Activated CD8-positive, alpha-beta T cell treated with anti-CD3 and anti-CD28 coated beads, Interleukin-2, amount 10 ng/mL, durations not matched to agents 7 days and 5 days (primary cell): ENCODE measurements at regions not wholly inside any gene's neighbourhood (a gene's known extent, or its start where the extent isn't known, plus 50 kb on each side); places are given as distances from the start of the nearest gene placed in this dataset.
"Not testable (repeated sequence)": the region's sequence is repeated elsewhere in the genome, so short reads cannot be mapped to it uniquely, and the experiment has no call there.

Experiments
- ATAC-seq: fragments of 150-1000 bp; cut with Tn5 transposase; one replicate; pipeline ENCODE4 v1.10.0; 2021; ENCODE audit warnings: moderate library complexity
- CTCF ChIA-PET: fragments of 350-600 bp; sonication (Branson Sonifier 250); formaldehyde crosslinking; loops from one replicate; lab custom pipeline; 2021; ENCODE audit warnings: antibody characterized with exemption; lab: Charles Lee
- POLR2A ChIA-PET: fragments of 350-600 bp; sonication (Branson Sonifier 250); formaldehyde crosslinking; loops from one replicate; lab custom pipeline; 2021; ENCODE audit warnings: antibody characterized with exemption; lab: Charles Lee
- DNase-seq: peaks from one replicate; pipeline ENCODE4 v3.0.0-alpha.2; 2020
- H3K27ac Mint-ChIP-seq: one replicate; pipeline ENCODE4 v1.8.0; 2021; ENCODE audit warnings: mild to moderate bottlenecking, mixed read lengths
- H3K27me3 Mint-ChIP-seq: one replicate; pipeline ENCODE4 v1.8.0; 2021; ENCODE audit warnings: low read depth, mixed read lengths
- H3K36me3 Mint-ChIP-seq: one replicate; pipeline ENCODE4 v1.8.0; 2021; ENCODE audit warnings: low read depth, mixed read lengths
- H3K4me1 Mint-ChIP-seq: one replicate; pipeline ENCODE4 v1.8.0; 2021; ENCODE audit warnings: low read depth, mixed read lengths
- H3K4me3 Mint-ChIP-seq: one replicate; pipeline ENCODE4 v1.8.0; 2021; ENCODE audit warnings: mild to moderate bottlenecking, mixed read lengths
- H3K9me3 Mint-ChIP-seq: one replicate; pipeline ENCODE4 v1.8.0; 2022; ENCODE audit warnings: mixed read lengths; ENCODE audit not compliant: insufficient read depth

DNA sequence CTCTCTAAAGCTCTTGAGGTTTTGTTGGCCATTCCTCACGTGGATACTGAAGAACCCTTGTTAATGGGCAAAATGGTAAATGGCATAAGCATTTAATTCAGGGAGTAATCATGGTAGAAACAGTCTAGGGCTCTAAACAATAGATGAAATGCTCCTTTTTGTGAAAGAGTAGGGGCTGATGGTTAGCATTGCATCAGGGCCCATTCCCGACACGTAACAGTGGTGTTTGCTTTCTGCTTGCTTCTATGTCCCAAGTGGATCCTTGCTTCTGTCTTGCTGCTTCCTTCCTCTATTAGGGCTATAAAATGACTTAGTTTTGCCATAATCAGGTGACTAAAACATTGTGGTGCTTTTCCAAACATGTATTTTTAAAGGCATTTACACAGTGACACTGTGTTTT lies 230.9 kb upstream of the AFF2 start:
- Mint-ChIP-seq H3K27ac (no peak overlapping the region), H3K9me3 (no peaks in the 10 kb centered on the region), H3K27me3 (no peaks in the 10 kb centered on the region), H3K4me3 (no peak overlapping the region), H3K36me3 (no peaks in the 10 kb centered on the region), H3K4me1 (peaks cover 16% of the 10 kb centered on the region)
- CTCF ChIA-PET = no interaction called here
- DNase-seq (no peak), ATAC-seq (no peak)
- POLR2A ChIA-PET = no interaction called here

DNA sequence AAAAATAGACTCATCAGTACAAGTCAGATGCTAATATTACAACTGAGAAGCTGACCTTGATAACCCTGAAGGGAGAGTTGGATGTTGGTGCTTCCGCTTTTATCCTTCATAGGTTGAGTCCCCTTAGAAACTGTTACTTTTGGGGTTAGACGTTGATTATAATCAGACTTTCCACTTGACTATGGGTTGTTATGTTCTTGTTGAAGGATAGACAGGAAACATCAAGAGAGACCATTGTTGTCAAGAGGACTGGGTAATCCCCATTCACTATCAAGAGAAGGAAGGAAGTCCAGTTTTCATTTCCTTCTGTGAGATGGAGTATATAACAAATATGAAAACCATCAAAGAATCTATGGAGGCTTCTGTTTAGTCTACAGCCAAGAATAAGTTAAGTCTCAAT lies 229.9 kb upstream of the AFF2 start:
- H3K36me3 Mint-ChIP-seq = peaks cover 5% of the 10 kb centered on the region
- no peak for DNase-seq
- no peak overlapping the region for H3K27ac Mint-ChIP-seq
- H3K9me3 Mint-ChIP-seq = no peaks in the 10 kb centered on the region
- ChIA-PET CTCF (no interaction called here), POLR2A (no interaction called here)
- ATAC-seq = peak; percentile 39
- no peaks in the 10 kb centered on the region for H3K27me3 Mint-ChIP-seq
- peaks cover 16% of the 10 kb centered on the region for H3K4me1 Mint-ChIP-seq
- H3K4me3 Mint-ChIP-seq = no peak overlapping the region

DNA sequence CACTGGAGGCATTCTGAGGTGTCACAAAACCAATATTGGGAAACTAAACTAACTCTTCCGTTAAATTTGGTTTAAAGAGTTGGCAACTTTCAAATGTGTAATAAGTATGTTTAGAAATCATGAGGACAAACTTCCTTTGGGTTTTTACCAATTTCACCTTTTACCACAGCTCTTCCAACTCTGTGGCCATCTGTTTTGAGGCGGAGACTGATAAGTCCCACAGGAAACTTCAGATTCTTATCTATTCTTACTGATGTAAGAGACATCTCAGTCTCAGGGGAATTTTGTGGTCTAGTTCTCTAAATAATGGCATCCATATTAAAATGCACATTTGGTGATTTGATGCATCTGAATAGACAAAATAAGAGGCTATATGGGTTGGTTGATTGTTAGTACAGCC lies 229.2 kb upstream of the AFF2 start:
- no peaks in the 10 kb centered on the region for H3K27me3 Mint-ChIP-seq
- H3K27ac Mint-ChIP-seq = no peak overlapping the region
- ChIA-PET POLR2A (no interaction called here), CTCF (no interaction called here)
- no peaks in the 10 kb centered on the region for H3K9me3 Mint-ChIP-seq
- no peak for ATAC-seq
- H3K4me3 Mint-ChIP-seq = no peak overlapping the region
- DNase-seq = no peak
- H3K4me1 Mint-ChIP-seq = peaks cover 17% of the 10 kb centered on the region
- H3K36me3 Mint-ChIP-seq = peaks cover 5% of the 10 kb centered on the region

DNA sequence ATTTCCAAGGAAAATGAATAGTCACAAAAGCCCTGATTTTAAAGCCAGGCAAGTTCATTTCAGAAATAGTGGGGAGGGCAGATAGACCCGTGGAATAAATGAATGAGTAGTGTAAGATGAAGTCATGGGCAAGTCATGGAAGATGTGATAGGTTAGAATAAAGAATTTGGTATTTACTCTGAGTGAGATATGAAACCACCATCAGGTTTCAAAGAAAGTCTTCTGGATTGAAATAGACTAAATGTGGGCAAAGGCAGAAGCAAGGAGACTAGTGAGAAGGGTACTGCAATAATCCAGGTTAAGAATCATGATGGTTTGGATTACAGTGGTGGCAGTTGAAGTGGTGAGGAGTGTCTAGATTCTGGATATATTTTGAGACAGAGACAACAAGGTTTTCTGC lies 218.5 kb upstream of the AFF2 start:
- Mint-ChIP-seq H3K27ac (peak overlapping the region; percentile 17), H3K36me3 (peaks cover 2% of the 10 kb centered on the region), H3K9me3 (peaks cover 8% of the 10 kb centered on the region), H3K27me3 (no peaks in the 10 kb centered on the region), H3K4me1 (peaks cover 32% of the 10 kb centered on the region), H3K4me3 (no peak overlapping the region)
- no peak for DNase-seq
- ATAC-seq = no peak
- ChIA-PET POLR2A (no interaction called here), CTCF (no interaction called here)

DNA sequence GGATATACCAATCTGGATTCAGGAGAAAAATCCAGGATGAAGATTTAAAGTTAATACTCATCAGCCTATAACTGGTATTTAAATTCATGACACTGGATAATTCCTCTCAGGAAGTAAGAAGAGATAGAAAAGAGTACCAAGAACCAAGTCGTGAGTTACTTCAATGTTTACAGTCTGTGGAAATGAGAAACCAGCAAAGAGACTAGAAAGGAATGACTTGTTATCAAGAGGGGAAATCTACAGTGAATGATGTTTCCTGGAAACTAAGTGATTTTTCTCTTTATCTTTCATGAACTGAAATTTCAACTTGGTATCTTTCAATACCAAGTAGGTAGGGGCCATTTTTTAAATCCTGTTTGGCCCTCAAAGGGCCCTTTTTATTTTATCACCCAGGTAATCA lies 217.9 kb upstream of the AFF2 start:
- ChIA-PET POLR2A (no interaction called here), CTCF (no interaction called here)
- Mint-ChIP-seq H3K27ac (peak overlapping the region; percentile 39), H3K9me3 (peaks cover 3% of the 10 kb centered on the region), H3K27me3 (no peaks in the 10 kb centered on the region), H3K4me1 (peaks cover 31% of the 10 kb centered on the region), H3K4me3 (no peak overlapping the region), H3K36me3 (no peaks in the 10 kb centered on the region)
- no peak for DNase-seq
- ATAC-seq = peak; percentile 51

DNA sequence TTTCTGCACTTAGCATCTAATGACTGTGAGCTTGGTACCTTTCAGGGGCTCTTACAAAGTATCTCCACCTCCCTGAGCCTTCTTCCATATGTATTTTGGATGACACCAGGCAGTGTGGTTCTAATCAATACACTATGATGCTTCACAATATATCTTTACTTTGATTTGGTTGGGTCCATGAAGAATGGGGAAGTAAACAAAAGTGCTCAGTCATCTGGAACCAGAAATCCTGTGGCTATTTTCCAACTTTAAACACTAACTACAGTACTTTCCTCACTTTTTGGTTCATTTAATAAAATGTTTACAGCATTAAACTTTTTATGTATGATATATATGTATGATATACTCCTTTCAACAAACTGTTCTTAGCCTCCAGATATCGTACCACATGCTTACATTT lies 216.4 kb upstream of the AFF2 start:
- POLR2A ChIA-PET = no interaction called here
- Mint-ChIP-seq H3K27me3 (no peaks in the 10 kb centered on the region), H3K9me3 (no peaks in the 10 kb centered on the region), H3K27ac (no peak overlapping the region), H3K4me3 (no peak overlapping the region), H3K36me3 (no peaks in the 10 kb centered on the region), H3K4me1 (peaks cover 31% of the 10 kb centered on the region)
- CTCF ChIA-PET = no interaction called here
- no peak for DNase-seq
- ATAC-seq = no peak

DNA sequence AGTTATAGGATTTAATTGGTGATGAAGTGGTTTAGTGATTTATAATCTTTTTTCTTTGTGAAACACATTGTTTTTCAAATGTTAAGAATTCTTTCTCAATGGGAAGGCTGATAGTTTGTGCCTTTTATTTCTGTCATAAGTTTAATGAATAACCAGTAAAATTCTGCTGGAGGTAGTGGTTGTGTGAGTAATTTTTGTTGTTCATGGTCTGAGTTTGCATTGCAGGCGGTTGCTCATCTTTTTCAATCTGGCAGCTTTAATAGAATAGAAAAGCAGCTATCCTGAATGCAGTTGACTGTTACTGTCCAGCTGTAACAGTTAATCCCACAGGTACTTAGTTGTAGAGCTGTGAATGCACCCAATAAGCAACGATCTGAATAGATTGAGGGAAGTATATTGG lies 215.6 kb upstream of the AFF2 start:
- H3K4me3 Mint-ChIP-seq = no peak overlapping the region

DNA sequence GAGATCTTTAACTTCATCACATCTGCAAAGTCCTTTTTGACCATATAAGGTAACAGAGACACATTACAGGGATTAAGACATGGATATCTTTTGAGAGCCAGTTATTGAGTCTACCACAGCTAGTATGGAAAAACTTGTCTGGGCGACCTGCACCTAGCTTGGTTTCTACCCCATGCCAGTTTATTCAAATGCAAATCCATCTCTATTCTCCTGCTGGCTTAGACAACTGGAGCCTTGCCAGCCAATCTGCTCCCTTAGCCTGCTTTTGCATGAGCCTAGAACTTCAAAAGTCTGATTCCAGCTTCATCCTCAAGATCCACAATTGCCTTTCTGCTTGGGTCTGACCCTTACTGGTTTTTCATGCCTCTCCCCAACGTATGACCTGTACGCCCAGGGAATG lies 212.0 kb upstream of the AFF2 start:
- Mint-ChIP-seq H3K36me3 (no peaks in the 10 kb centered on the region), H3K27me3 (no peaks in the 10 kb centered on the region), H3K4me1 (peaks cover 7% of the 10 kb centered on the region), H3K9me3 (no peaks in the 10 kb centered on the region), H3K27ac (no peak overlapping the region), H3K4me3 (no peak overlapping the region)
- DNase-seq (no peak), ATAC-seq (no peak)
- ChIA-PET CTCF (no interaction called here), POLR2A (no interaction called here)

More for the DNA sequence above, 215.6 kb upstream of the AFF2 start:
- no peak for ATAC-seq
- CTCF ChIA-PET = no interaction called here
- POLR2A ChIA-PET = no interaction called here
- peaks cover 31% of the 10 kb centered on the region for H3K4me1 Mint-ChIP-seq
- no peak overlapping the region for H3K27ac Mint-ChIP-seq
- DNase-seq = no peak
- no peaks in the 10 kb centered on the region for H3K9me3 Mint-ChIP-seq
- H3K36me3 Mint-ChIP-seq = no peaks in the 10 kb centered on the region
- no peaks in the 10 kb centered on the region for H3K27me3 Mint-ChIP-seq

DNA sequence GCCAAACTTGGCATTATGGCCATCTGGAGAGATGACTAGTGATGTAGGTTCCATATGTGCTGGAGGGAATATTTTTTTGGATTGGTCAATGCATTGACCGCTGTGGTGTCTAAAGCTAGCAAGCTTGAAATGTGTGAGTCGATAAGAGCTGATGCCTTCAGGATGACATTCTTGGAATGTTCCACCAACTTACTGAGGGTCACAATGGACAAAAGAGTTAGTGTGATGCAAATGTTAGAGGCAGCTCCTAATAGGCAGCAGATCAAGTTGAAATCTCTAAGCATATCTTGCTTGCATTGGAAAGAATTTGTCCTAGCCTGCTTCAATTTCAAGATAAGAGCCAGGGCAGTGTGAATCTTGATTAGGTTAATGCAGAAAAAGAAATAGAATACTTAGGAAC lies 210.4 kb upstream of the AFF2 start:
- Mint-ChIP-seq H3K27me3 (no peaks in the 10 kb centered on the region), H3K9me3 (no peaks in the 10 kb centered on the region), H3K4me3 (no peak overlapping the region), H3K4me1 (peaks cover 7% of the 10 kb centered on the region), H3K36me3 (no peaks in the 10 kb centered on the region), H3K27ac (no peak overlapping the region)
- ChIA-PET CTCF (no interaction called here), POLR2A (no interaction called here)
- ATAC-seq (no peak), DNase-seq (no peak)

DNA sequence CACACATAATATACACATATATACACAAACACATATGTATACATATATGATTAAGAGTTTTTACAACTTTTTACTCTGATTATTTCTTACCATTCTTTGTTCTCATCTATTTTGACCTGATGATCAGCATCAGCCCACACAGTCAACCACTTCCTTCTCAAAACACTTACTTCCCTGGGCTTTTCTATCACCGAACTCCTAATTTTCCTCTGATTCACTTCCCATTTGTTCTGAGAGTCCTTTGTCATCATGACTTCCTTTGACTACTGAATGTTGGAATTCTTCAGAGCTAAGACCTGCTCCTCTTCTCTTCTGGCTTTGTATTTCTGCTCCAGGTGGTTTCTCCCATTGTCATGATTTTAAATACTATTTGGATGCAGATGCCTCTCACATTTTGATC lies 209.5 kb upstream of the AFF2 start:
- peaks cover under 1% of the 10 kb centered on the region for H3K36me3 Mint-ChIP-seq
- no peaks in the 10 kb centered on the region for H3K27me3 Mint-ChIP-seq
- CTCF ChIA-PET = no interaction called here
- H3K27ac Mint-ChIP-seq = no peak overlapping the region
- ATAC-seq (no peak), DNase-seq (no peak)
- H3K9me3 Mint-ChIP-seq = peaks cover 3% of the 10 kb centered on the region
- POLR2A ChIA-PET = no interaction called here
- peaks cover 10% of the 10 kb centered on the region for H3K4me1 Mint-ChIP-seq
- no peak overlapping the region for H3K4me3 Mint-ChIP-seq

DNA sequence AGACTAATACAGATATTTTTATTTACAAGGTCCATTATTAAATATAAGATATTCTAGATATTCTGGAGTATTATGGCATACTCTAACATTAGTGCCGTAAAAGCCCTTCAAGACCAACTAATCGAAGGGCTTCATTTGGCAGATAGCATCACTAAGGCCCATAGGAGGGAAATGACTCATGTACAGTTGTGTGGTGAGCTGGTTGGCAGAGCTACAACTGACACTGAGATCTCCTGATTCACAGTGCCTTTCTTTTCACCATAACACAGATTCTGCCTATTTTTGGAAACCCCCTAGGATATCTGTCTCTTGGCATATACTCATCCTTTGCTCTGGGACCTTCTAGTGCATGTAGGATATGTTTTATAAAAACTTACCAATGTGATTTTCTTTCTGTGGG lies 201.7 kb upstream of the AFF2 start:
- ChIA-PET CTCF (interaction anchor here (1.2 kb wide), 1 partner anchor 9 kb away, joined by 4 read pairs; no protein-coding TSS in a partner anchor), POLR2A (interaction anchor here (0.6 kb wide), 1 partner anchor 147 kb away, joined by 3 read pairs; no protein-coding TSS in a partner anchor)
- Mint-ChIP-seq H3K36me3 (peaks cover 4% of the 10 kb centered on the region), H3K4me1 (peaks cover 6% of the 10 kb centered on the region), H3K27ac (no peak overlapping the region), H3K9me3 (peaks cover 3% of the 10 kb centered on the region), H3K27me3 (no peaks in the 10 kb centered on the region), H3K4me3 (no peak overlapping the region)
- no peak for ATAC-seq
- DNase-seq = no peak

DNA sequence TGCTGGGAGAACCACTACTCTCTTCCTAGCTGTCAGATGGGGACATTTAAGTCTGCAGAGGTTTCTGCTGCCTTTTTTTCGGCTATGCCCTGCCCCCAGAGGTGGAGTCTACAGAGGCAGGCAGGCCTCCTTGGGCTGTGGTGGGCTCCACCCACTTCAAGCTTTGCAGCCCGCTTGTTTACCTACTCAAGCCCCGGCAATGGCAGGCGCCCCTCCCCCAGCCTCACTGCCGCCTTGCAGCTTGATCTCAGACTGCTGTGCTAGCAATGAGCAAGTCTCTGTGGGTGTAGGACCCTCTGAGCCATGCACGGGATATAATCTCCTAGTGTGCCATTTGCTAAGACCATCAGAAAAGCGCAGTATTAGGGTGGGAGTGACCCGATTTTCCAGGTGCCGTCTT lies 195.2 kb upstream of the AFF2 start:
- CTCF ChIA-PET, DNase-seq, H3K27me3 Mint-ChIP-seq: not testable (repeated sequence)

DNA sequence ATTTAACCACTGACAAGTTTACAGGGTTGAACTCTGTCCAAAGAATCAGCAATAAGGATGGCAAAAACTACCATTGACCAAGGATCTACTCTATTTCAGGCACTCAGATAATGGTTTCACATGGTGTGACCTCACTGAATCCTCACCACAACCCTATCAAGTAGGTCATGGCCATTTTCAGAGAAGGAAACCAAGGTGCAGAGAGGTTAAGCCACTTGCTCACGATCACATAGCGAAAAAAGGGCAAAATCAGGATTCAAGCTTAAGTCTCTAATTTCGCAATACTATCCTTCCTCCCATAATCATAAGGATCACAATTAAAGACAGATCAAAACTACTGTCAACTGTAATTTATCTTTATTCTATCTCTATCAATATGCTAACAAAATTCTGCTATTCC lies 191.0 kb upstream of the AFF2 start:
- no peak for ATAC-seq
- DNase-seq = no peak
- Mint-ChIP-seq H3K4me1 (peaks cover 38% of the 10 kb centered on the region), H3K4me3 (no peak overlapping the region), H3K36me3 (peaks cover 17% of the 10 kb centered on the region), H3K27ac (no peak overlapping the region), H3K9me3 (peaks cover 7% of the 10 kb centered on the region), H3K27me3 (no peaks in the 10 kb centered on the region)
- ChIA-PET POLR2A (interaction anchor here (1.0 to 1.6 kb wide), 2 partner anchors 24 to 72 kb away, joined by 3 to 4 read pairs; no protein-coding TSS in a partner anchor), CTCF (interaction anchor here (1.7 kb wide), 1 partner anchor 71 kb away, joined by 7 read pairs; no protein-coding TSS in a partner anchor)

More for the DNA sequence above, 195.2 kb upstream of the AFF2 start:
- H3K9me3 Mint-ChIP-seq, POLR2A ChIA-PET, ATAC-seq, H3K4me3 Mint-ChIP-seq, H3K27ac Mint-ChIP-seq, H3K36me3 Mint-ChIP-seq: not testable (repeated sequence)
- peaks cover 17% of the 10 kb centered on the region for H3K4me1 Mint-ChIP-seq
